Stimulated activated CD4-positive, alpha-beta T cell treated with anti-CD3 and anti-CD28 coated beads, Interleukin-12 subunit alpha, Interleukin-12 subunit beta, amount 100 ng/mL, for 48 hours (primary cell): ENCODE measurements at regions not wholly inside any gene's neighbourhood (a gene's known extent, or its start where the extent isn't known, plus 50 kb on each side); places are given as distances from the start of the nearest gene placed in this dataset.
"Not testable (repeated sequence)": the region's sequence is repeated elsewhere in the genome, so short reads cannot be mapped to it uniquely, and the experiment has no call there.

Experiments
- DNase-seq, 3 donors: peaks; one replicate each; pipeline ENCODE4 v3.0.0-alpha.2; 2020; ENCODE audit warnings: low read depth in 2 of 3, low spot score in 1 of 3

GRCh38 chr13:40345149-40345514, 321.3 kb downstream of the FOXO1 start:
- DNase-seq: no peak

- no peak for DNase-seq
Observed at GRCh38 chr13:40345654-40346372, 320.6 kb downstream of the FOXO1 start.

- no peak for DNase-seq
Observed at GRCh38 chr13:40346592-40346991, 319.8 kb downstream of the FOXO1 start.

GRCh38 chr13:40348096-40348679, 318.3 kb downstream of the FOXO1 start:
- DNase-seq: no peak

- DNase-seq: no peak
Observed at GRCh38 chr13:40350283-40350992, 316.0 kb downstream of the FOXO1 start.

- DNase-seq: no peak
Observed at GRCh38 chr13:40351537-40352379, 314.7 kb downstream of the FOXO1 start.

- DNase-seq: no peak
Observed at GRCh38 chr13:40352380-40352778, 314.1 kb downstream of the FOXO1 start.

GRCh38 chr13:40352802-40353562, 313.5 kb downstream of the FOXO1 start:
- no peak for DNase-seq

GRCh38 chr13:40355126-40355724, 311.2 kb downstream of the FOXO1 start:
- no peak for DNase-seq

- DNase-seq: no peak
Observed at GRCh38 chr13:40356011-40356410, 310.4 kb downstream of the FOXO1 start.

- not testable (repeated sequence) for DNase-seq
Observed at GRCh38 chr13:40356458-40356857, 310.0 kb downstream of the FOXO1 start.

GRCh38 chr13:40362502-40362901, 303.9 kb downstream of the FOXO1 start:
- no peak for DNase-seq

GRCh38 chr13:40363653-40364052, 302.8 kb downstream of the FOXO1 start:
- DNase-seq: no peak

GRCh38 chr13:40366119-40366518, 300.3 kb downstream of the FOXO1 start:
- no peak for DNase-seq

GRCh38 chr13:40368127-40368891, 298.1 kb downstream of the FOXO1 start:
- DNase-seq: no peak

- DNase-seq: no peak
Observed at GRCh38 chr13:40370661-40371060, 295.8 kb downstream of the FOXO1 start.

- DNase-seq: no peak
Observed at GRCh38 chr13:40371531-40372125, 294.8 kb downstream of the FOXO1 start.

GRCh38 chr13:40373608-40374007, 292.8 kb downstream of the FOXO1 start:
- DNase-seq: peak; percentile 30 to 39 (median 33)

GRCh38 chr13:40375489-40376171, 290.8 kb downstream of the FOXO1 start:
- DNase-seq: no peak
